VCaP (cell line): ENCODE measurements at regions not wholly inside any gene's neighbourhood (a gene's known extent, or its start where the extent isn't known, plus 50 kb on each side); places are given as distances from the start of the nearest gene placed in this dataset.

Experiments
- H3K27ac ChIP-seq: fragments of 450-650 bp; 2 replicates; pipeline ENCODE4 v1.5.1; 2017
- CTCF ChIP-seq: fragments of 450-650 bp; conservative IDR thresholded peaks from 2 replicates; pipeline ENCODE4 v1.5.1; 2017; ENCODE audit warnings: mild to moderate bottlenecking, moderate library complexity

DNA sequence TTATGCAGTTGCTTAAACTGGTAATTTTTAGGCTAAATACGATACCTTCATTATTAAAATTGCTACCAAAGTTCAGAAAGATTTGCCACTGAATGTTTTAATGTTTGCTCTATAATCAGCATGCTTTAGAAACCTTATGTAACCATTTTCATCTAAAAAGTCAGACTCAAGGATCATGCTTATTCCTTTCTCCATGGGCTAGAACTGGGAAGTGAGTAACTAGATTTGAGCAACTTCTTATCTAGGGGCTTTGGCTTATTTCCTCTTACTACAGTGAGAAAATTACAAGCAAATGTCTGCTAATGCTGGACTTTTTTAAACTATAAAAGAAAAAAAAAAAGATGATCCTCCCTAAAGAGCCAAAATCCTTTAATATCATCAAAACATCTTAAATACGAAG is 215.9 kb downstream of the CRPPA start:
- no peak for TF ChIP-seq CTCF
- H3K27ac ChIP-seq: no peak overlapping the region

DNA sequence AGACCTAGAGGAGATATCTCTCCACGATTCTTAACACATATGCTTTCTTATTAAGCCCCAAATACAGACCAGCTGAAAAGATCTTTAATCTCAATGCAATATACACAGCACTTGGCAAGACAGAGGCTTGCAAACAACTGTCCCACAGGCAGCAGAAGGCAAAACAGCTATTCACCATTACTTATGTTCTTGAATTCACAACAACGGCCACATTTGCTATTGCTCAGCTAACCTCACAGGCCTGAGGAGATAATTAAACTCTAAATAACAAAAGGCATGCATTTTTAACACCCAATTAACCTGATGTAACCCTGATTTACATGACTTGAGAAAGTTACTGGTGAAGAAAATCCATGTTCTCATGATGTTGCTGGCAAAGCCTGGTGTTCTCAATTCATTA is 216.4 kb downstream of the CRPPA start:
- H3K27ac ChIP-seq: no peak overlapping the region
- TF ChIP-seq CTCF: no peak

GRCh38 chr7:16203065-16203464 is 218.3 kb downstream of the CRPPA start:
- no peak for TF ChIP-seq CTCF
- no peak overlapping the region for H3K27ac ChIP-seq

- no peak overlapping the region for H3K27ac ChIP-seq
- no peak for TF ChIP-seq CTCF
Observed at GRCh38 chr7:16202303-16202702, 219.0 kb downstream of the CRPPA start.

GRCh38 chr7:16200591-16200990 is 220.7 kb downstream of the CRPPA start:
- no peak for TF ChIP-seq CTCF
- H3K27ac ChIP-seq: no peak overlapping the region

DNA sequence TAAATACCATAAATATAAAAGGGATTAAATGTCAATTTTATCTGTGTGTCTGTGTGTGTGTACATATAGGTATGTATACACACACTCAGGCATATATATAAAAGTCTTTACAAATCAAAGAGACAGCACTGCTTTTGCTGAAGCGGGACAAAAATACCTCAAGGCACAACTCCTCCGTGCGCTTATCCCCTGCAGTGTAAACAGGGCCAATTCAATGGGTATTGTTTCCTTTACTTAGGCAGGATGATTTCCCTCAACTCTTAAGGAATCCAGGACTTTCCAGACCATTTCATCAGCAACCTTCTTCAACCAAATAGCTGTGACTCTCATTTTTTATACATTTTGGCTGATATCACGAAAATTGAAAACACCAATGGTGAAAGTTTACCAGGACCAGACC is 227.7 kb downstream of the CRPPA start:
- no peak overlapping the region for H3K27ac ChIP-seq
- no peak for TF ChIP-seq CTCF

- H3K27ac ChIP-seq: no peak overlapping the region
- no peak for TF ChIP-seq CTCF
Observed at GRCh38 chr7:16189026-16189715, 232.2 kb downstream of the CRPPA start.
